OCI-LY7 (cell line): ENCODE measurements at regions not wholly inside any gene's neighbourhood (a gene's known extent, or its start where the extent isn't known, plus 50 kb on each side); places are given as distances from the start of the nearest gene placed in this dataset.
"Not testable (repeated sequence)": the region's sequence is repeated elsewhere in the genome, so short reads cannot be mapped to it uniquely, and the experiment has no call there.

Experiments used
- BruUV-seq: library from RNA; stranded (reverse); fragments of 400-500 nt; replicated peaks from 2 replicates; lab custom pipeline; 2021; lab: Mats Ljungman, UMichigan
- CTCF ChIA-PET: fragments of 300-600 bp; sonication (Branson Sonifier 250); formaldehyde crosslinking; loops from one replicate; lab custom pipeline; 2022; ENCODE audit warnings: antibody characterized with exemption; ENCODE audit not compliant: unreplicated experiment; lab: Charles Lee
- POLR2A ChIA-PET: fragments of 300-600 bp; sonication (Branson Sonifier 250); formaldehyde crosslinking; loops from one replicate; lab custom pipeline; 2022; ENCODE audit warnings: antibody characterized with exemption; lab: Charles Lee
- DNase-seq: peaks from one replicate; pipeline ENCODE4 v3.0.0-alpha.2; 2015; ENCODE audit warnings: low spot score
- H2AFZ ChIP-seq: fragments of 200-600 bp; sonication (generic), shearing (Covaris generic); 2 replicates; pipeline ENCODE4 v1.6.1; 2014; ENCODE audit warnings: mild to moderate bottlenecking, antibody characterized with exemption, low read length, moderate library complexity
- H3K27ac ChIP-seq: fragments of 200-600 bp; sonication (generic); 2 replicates; pipeline ENCODE4 v1.5.1; 2014; ENCODE audit warnings: mixed run types, low read depth, mild to moderate bottlenecking, moderate library complexity, low read length, inconsistent platforms; ENCODE audit not compliant: poor library complexity, severe bottlenecking
- H3K36me3 ChIP-seq: fragments of 200-600 bp; sonication (generic); 2 replicates; pipeline ENCODE4 v1.6.1; 2014; ENCODE audit warnings: mild to moderate bottlenecking, antibody characterized with exemption, low read length, moderate library complexity, mixed read lengths; ENCODE audit not compliant: insufficient read depth
- H3K4me1 ChIP-seq: fragments of 200-600 bp; sonication (generic); 2 replicates; pipeline ENCODE4 v1.5.1; 2014; ENCODE audit warnings: mild to moderate bottlenecking, low read length; ENCODE audit not compliant: insufficient read depth, poor library complexity, severe bottlenecking
- H3K4me2 ChIP-seq: fragments of 200-600 bp; sonication (generic); 2 replicates; pipeline ENCODE4 v1.6.1; 2014; ENCODE audit warnings: mild to moderate bottlenecking, low read length
- H3K4me3 ChIP-seq: fragments of 200-600 bp; sonication (generic); 2 replicates; pipeline ENCODE4 v1.5.1; 2014; ENCODE audit warnings: mild to moderate bottlenecking, low read depth, low read length; ENCODE audit not compliant: poor library complexity, severe bottlenecking
- H3K79me2 ChIP-seq: fragments of 200-600 bp; sonication (generic); 2 replicates; pipeline ENCODE4 v1.6.1; 2016; ENCODE audit warnings: low read depth, mild to moderate bottlenecking, low read length, moderate library complexity, mixed read lengths; ENCODE audit not compliant: insufficient read depth
- H3K9me2 ChIP-seq: fragments of 200-600 bp; sonication (generic); 2 replicates; pipeline ENCODE4 v1.6.1; 2016; ENCODE audit warnings: mild to moderate bottlenecking, low read length, mixed read lengths; ENCODE audit not compliant: insufficient read depth
- H3K9me3 ChIP-seq: fragments of 200-600 bp; sonication (generic); 2 replicates; pipeline ENCODE4 v1.6.1; 2014; ENCODE audit warnings: mild to moderate bottlenecking, mixed run types, low read length, mixed read lengths
- H4K20me1 ChIP-seq: fragments of 200-600 bp; sonication (generic); 2 replicates; pipeline ENCODE4 v1.6.1; 2014; ENCODE audit warnings: mild to moderate bottlenecking, antibody characterized with exemption, low read length, moderate library complexity, mixed read lengths; ENCODE audit not compliant: insufficient read depth
- CTCF ChIP-seq: fragments of 200-600 bp; sonication (generic); conservative IDR thresholded peaks from 2 replicates; pipeline ENCODE4 v1.5.1; 2014; ENCODE audit warnings: mild to moderate bottlenecking, antibody characterized with exemption, low read length, moderate library complexity, mixed read lengths
- EZH2phosphoT487 ChIP-seq: fragments of 200-600 bp; sonication (generic); IDR thresholded peaks from 2 replicates; pipeline ENCODE4 v1.6.1; 2018; ENCODE audit warnings: low read depth, borderline replicate concordance, mild to moderate bottlenecking, mixed run types, antibody characterized with exemption, low read length, moderate library complexity, mixed read lengths
- intact Hi-C: fragments of 100-400 bp; cut with micrococcal nuclease; formaldehyde crosslinking; loops from one replicate; pipeline ENCODE4 v1.10.0; 2022; ENCODE audit not compliant: unreplicated experiment

- H2AFZ ChIP-seq: no peak overlapping the region
- H4K20me1 ChIP-seq: no peaks in the 10 kb centered on the region
- ChIA-PET POLR2A (no interaction called here), CTCF (no interaction called here)
- no peaks in the 10 kb centered on the region for H3K9me3 ChIP-seq
- BruUV-seq: no TSS peak
- no peaks in the 10 kb centered on the region for H3K9me2 ChIP-seq
- no peaks in the 10 kb centered on the region for H3K79me2 ChIP-seq
- no peak overlapping the region for H3K4me3 ChIP-seq
- no peak for TF ChIP-seq EZH2phosphoT487
- no peak for TF ChIP-seq CTCF
- no peak overlapping the region for H3K4me2 ChIP-seq
- H3K27ac ChIP-seq: no peak overlapping the region
- no peaks in the 10 kb centered on the region for H3K36me3 ChIP-seq
- no peak for DNase-seq
- H3K4me1 ChIP-seq: no peaks in the 10 kb centered on the region
- intact Hi-C loops: no loop called here
These were observed 167.9 kb downstream of the TBX18 start for GRCh38 chr6:84596488-84596887.

GRCh38 chr6:84588697-84589080, 175.7 kb downstream of the TBX18 start:
- H3K4me3 ChIP-seq: no peak overlapping the region

GRCh38 chr6:84587994-84588696, 176.3 kb downstream of the TBX18 start:
- H4K20me1 ChIP-seq, BruUV-seq, POLR2A ChIA-PET, DNase-seq, H3K9me3 ChIP-seq, H3K9me2 ChIP-seq, H3K79me2 ChIP-seq, H3K4me3 ChIP-seq, CTCF ChIA-PET, H3K36me3 ChIP-seq, H3K27ac ChIP-seq, H3K4me1 ChIP-seq, H2AFZ ChIP-seq, intact Hi-C loops, H3K4me2 ChIP-seq: not testable (repeated sequence)

More at GRCh38 chr6:84588697-84589080, 175.7 kb downstream of the TBX18 start:
- no peak for DNase-seq
- Histone ChIP-seq H2AFZ (no peak overlapping the region), H3K79me2 (no peaks in the 10 kb centered on the region), H4K20me1 (no peaks in the 10 kb centered on the region), H3K9me2 (no peaks in the 10 kb centered on the region), H3K36me3 (no peaks in the 10 kb centered on the region), H3K9me3 (no peaks in the 10 kb centered on the region), H3K27ac (no peak overlapping the region), H3K4me2 (no peak overlapping the region), H3K4me1 (no peaks in the 10 kb centered on the region)
- intact Hi-C loops: no loop called here
- TF ChIP-seq CTCF (no peak), EZH2phosphoT487 (no peak)
- POLR2A ChIA-PET: no interaction called here
- CTCF ChIA-PET: no interaction called here
- BruUV-seq: no TSS peak

GRCh38 chr6:84587202-84587940, 177.0 kb downstream of the TBX18 start:
- H3K4me1 ChIP-seq, DNase-seq, H3K9me2 ChIP-seq, H2AFZ ChIP-seq, intact Hi-C loops, H3K36me3 ChIP-seq, H3K9me3 ChIP-seq, H3K4me3 ChIP-seq, H3K27ac ChIP-seq, CTCF ChIA-PET, H3K4me2 ChIP-seq, H4K20me1 ChIP-seq, BruUV-seq, H3K79me2 ChIP-seq, POLR2A ChIA-PET: not testable (repeated sequence)
